Cardiac fibroblast (primary cell): ENCODE measurements at regions not wholly inside any gene's neighbourhood (a gene's known extent, or its start where the extent isn't known, plus 50 kb on each side); places are given as distances from the start of the nearest gene placed in this dataset.
"Not testable (repeated sequence)": the region's sequence is repeated elsewhere in the genome, so short reads cannot be mapped to it uniquely, and the experiment has no call there.

Experiments used
- DNase-seq, 2 donors: peaks; one replicate each; pipeline versions ENCODE4 v3.0.0 to v3.0.0-alpha.2; 2010; ENCODE audit warnings: low read depth in 2 of 2
- H3K4me3 ChIP-seq, 2 donors: replicated peaks in 1 of 2; 1 replicate in 1 of 2; 2 replicates in 1 of 2; pipeline ENCODE4 v1.5.1; 2011; ENCODE audit warnings: low read depth in 2 of 2, low read length in 2 of 2, mild to moderate bottlenecking in 2 of 2, moderate library complexity in 1 of 2
- TF ChIP-seq, protein P1 (sequence below): IDR thresholded peaks from one replicate; pipeline ENCODE4 v1.5.1; 2011; ENCODE audit warnings: low read depth, mild to moderate bottlenecking, low read length, inconsistent platforms

GRCh38 chr12:75657831-75658230 lies 146.4 kb upstream of the KRR1 start:
- no peak overlapping the region for H3K4me3 ChIP-seq
- no peak for DNase-seq
- TF ChIP-seq, protein P1, sequence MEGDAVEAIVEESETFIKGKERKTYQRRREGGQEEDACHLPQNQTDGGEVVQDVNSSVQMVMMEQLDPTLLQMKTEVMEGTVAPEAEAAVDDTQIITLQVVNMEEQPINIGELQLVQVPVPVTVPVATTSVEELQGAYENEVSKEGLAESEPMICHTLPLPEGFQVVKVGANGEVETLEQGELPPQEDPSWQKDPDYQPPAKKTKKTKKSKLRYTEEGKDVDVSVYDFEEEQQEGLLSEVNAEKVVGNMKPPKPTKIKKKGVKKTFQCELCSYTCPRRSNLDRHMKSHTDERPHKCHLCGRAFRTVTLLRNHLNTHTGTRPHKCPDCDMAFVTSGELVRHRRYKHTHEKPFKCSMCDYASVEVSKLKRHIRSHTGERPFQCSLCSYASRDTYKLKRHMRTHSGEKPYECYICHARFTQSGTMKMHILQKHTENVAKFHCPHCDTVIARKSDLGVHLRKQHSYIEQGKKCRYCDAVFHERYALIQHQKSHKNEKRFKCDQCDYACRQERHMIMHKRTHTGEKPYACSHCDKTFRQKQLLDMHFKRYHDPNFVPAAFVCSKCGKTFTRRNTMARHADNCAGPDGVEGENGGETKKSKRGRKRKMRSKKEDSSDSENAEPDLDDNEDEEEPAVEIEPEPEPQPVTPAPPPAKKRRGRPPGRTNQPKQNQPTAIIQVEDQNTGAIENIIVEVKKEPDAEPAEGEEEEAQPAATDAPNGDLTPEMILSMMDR, result no peak

- DNase-seq, result peak; percentile 26 to 38
- not testable (repeated sequence) for H3K4me3 ChIP-seq
Measured at GRCh38 chr12:75657354-75657753, 145.9 kb upstream of the KRR1 start.

GRCh38 chr12:75656648-75657047 lies 145.2 kb upstream of the KRR1 start:
- TF ChIP-seq, protein P1, result no peak
- peak; percentile 84 to 97 for DNase-seq
- H3K4me3 ChIP-seq, result no peak overlapping the region

GRCh38 chr12:75656210-75656609 lies 144.8 kb upstream of the KRR1 start:
- no peak for DNase-seq
- no peak overlapping the region for H3K4me3 ChIP-seq
- TF ChIP-seq, protein P1, result no peak

GRCh38 chr12:75655315-75655806 lies 144.0 kb upstream of the KRR1 start:
- TF ChIP-seq, protein P1, result no peak
- no peak for DNase-seq
- H3K4me3 ChIP-seq, result no peak overlapping the region

GRCh38 chr12:75651342-75651695 lies 139.9 kb upstream of the KRR1 start:
- TF ChIP-seq, protein P1, result no peak
- DNase-seq, result peak in 1 of 2 donors; percentile 34
- H3K4me3 ChIP-seq, result no peak overlapping the region

- no peak overlapping the region for H3K4me3 ChIP-seq
- TF ChIP-seq, protein P1, result no peak
- peak in 1 of 2 donors; percentile 75 for DNase-seq
Measured at GRCh38 chr12:75650595-75651341, 139.4 kb upstream of the KRR1 start.
